ENCODE measurements at regions not wholly inside any gene's neighbourhood (a gene's known extent, or its start where the extent isn't known, plus 50 kb on each side); places are given as distances from the start of the nearest gene placed in this dataset.
"Not testable (repeated sequence)": the region's sequence is repeated elsewhere in the genome, so short reads cannot be mapped to it uniquely, and the experiment has no call there.

- WGBS, result 82% methylated on average over 11 of the region's 11 CpGs
- not testable (repeated sequence) for H3K27me3 ChIP-seq (ENCODE audit: control insufficient read depth in 4 of 4, insufficient read depth in 4 of 4, low read length in 3 of 4); H3K4me1 ChIP-seq (ENCODE audit: control insufficient read depth in 4 of 4, insufficient read depth in 4 of 4, low read length in 3 of 4); H3K36me3 ChIP-seq (ENCODE audit: control insufficient read depth in 4 of 4, insufficient read depth in 3 of 4, low read depth in 1 of 4, low read length in 3 of 4); H3K27ac ChIP-seq (ENCODE audit: low read depth in 1 of 2, low read length in 2 of 2); DNase-seq (ENCODE audit: low spot score); H3K9ac ChIP-seq (ENCODE audit: low read depth in 1 of 2, low read length in 2 of 2); H3K9me3 ChIP-seq (ENCODE audit: control insufficient read depth in 4 of 4, low read length in 3 of 4); H3K4me3 ChIP-seq (ENCODE audit: low read depth in 1 of 3, low read length in 3 of 3)
Observed at GRCh38 chr6:103801901-103802479, 1057.7 kb downstream of the HACE1 start.

GRCh38 chr6:103799971-103800670, 1059.6 kb downstream of the HACE1 start:
- Histone ChIP-seq H3K4me1 (ENCODE audit: control insufficient read depth in 4 of 4, insufficient read depth in 4 of 4, low read length in 3 of 4) (no peaks in the 10 kb centered on the region), H3K4me3 (ENCODE audit: low read depth in 1 of 3, low read length in 3 of 3) (no peak overlapping the region), H3K36me3 (ENCODE audit: control insufficient read depth in 4 of 4, insufficient read depth in 3 of 4, low read depth in 1 of 4, low read length in 3 of 4) (no peaks in the 10 kb centered on the region), H3K9me3 (ENCODE audit: control insufficient read depth in 4 of 4, low read length in 3 of 4) (no peaks in the 10 kb centered on the region), H3K27ac (ENCODE audit: low read depth in 1 of 2, low read length in 2 of 2) (no peak overlapping the region), H3K27me3 (ENCODE audit: control insufficient read depth in 4 of 4, insufficient read depth in 4 of 4, low read length in 3 of 4) (no peaks in the 10 kb centered on the region), H3K9ac (ENCODE audit: low read depth in 1 of 2, low read length in 2 of 2) (no peak overlapping the region)
- no peak for DNase-seq (ENCODE audit: low spot score)
- TF ChIP-seq CTCF (IDR thresholded peaks at IDR 0.05; ENCODE audit: low read depth, low read length, missing input control) (no peak), GABPA (IDR thresholded peaks at IDR 0.05 in 1 of 2, conservative IDR thresholded peaks at IDR 0.05 in 1 of 2) (no peak), ZBTB33 (IDR thresholded peaks at IDR 0.05) (no peak), JUND (IDR thresholded peaks at IDR 0.05) (no peak)
- WGBS, result 79% methylated on average over 5 of the region's 5 CpGs

- no peak for TF ChIP-seq CTCF (IDR thresholded peaks at IDR 0.05; ENCODE audit: low read depth, low read length, missing input control)
- no peak for TF ChIP-seq JUND (IDR thresholded peaks at IDR 0.05)
- Histone ChIP-seq H3K4me1 (ENCODE audit: control insufficient read depth in 4 of 4, insufficient read depth in 4 of 4, low read length in 3 of 4) (no peaks in the 10 kb centered on the region), H3K9ac (ENCODE audit: low read depth in 1 of 2, low read length in 2 of 2) (no peak overlapping the region), H3K4me3 (ENCODE audit: low read depth in 1 of 3, low read length in 3 of 3) (no peak overlapping the region), H3K27ac (ENCODE audit: low read depth in 1 of 2, low read length in 2 of 2) (no peak overlapping the region), H3K27me3 (ENCODE audit: control insufficient read depth in 4 of 4, insufficient read depth in 4 of 4, low read length in 3 of 4) (no peaks in the 10 kb centered on the region), H3K36me3 (ENCODE audit: control insufficient read depth in 4 of 4, insufficient read depth in 3 of 4, low read depth in 1 of 4, low read length in 3 of 4) (no peaks in the 10 kb centered on the region), H3K9me3 (ENCODE audit: control insufficient read depth in 4 of 4, low read length in 3 of 4) (no peaks in the 10 kb centered on the region)
- 65% methylated on average over 2 of the region's 2 CpGs for WGBS
- DNase-seq (ENCODE audit: low spot score), result no peak
Observed at GRCh38 chr6:103798166-103798565, 1061.6 kb downstream of the HACE1 start.

Data from liver (tissue), 8 donors.